ENCODE measurements at regions not wholly inside any gene's neighbourhood (a gene's known extent, or its start where the extent isn't known, plus 50 kb on each side); places are given as distances from the start of the nearest gene placed in this dataset.

DNA sequence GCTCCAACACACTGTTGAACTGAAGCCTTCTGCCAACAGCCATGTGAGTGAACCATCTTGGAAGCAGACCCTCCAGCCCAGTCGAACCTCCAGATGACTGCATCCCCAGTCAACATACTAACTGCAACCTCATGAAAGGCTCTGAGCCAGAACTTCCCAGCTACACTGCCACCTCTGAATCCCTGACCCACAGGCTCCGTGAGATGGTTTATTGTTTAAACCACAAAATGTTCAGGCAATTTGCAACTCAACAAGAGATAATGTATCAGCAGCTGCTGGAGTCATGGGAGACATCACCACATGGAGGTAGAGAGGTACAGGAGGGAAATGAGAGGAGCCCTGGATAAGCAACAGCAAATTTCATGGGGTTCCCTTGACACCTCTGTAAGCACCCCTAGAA is 266.4 kb upstream of the NBEA start:
- TF ChIP-seq, protein P1, sequence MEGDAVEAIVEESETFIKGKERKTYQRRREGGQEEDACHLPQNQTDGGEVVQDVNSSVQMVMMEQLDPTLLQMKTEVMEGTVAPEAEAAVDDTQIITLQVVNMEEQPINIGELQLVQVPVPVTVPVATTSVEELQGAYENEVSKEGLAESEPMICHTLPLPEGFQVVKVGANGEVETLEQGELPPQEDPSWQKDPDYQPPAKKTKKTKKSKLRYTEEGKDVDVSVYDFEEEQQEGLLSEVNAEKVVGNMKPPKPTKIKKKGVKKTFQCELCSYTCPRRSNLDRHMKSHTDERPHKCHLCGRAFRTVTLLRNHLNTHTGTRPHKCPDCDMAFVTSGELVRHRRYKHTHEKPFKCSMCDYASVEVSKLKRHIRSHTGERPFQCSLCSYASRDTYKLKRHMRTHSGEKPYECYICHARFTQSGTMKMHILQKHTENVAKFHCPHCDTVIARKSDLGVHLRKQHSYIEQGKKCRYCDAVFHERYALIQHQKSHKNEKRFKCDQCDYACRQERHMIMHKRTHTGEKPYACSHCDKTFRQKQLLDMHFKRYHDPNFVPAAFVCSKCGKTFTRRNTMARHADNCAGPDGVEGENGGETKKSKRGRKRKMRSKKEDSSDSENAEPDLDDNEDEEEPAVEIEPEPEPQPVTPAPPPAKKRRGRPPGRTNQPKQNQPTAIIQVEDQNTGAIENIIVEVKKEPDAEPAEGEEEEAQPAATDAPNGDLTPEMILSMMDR (IDR thresholded peaks at IDR 0.05), result no peak
- no peak for TF ChIP-seq EZH2 (IDR thresholded peaks at IDR 0.05; ENCODE audit: borderline replicate concordance, insufficient read depth, low read depth, low read length, poor library complexity, severe bottlenecking)
